ENCODE measurements at regions not wholly inside any gene's neighbourhood (a gene's known extent, or its start where the extent isn't known, plus 50 kb on each side); places are given as distances from the start of the nearest gene placed in this dataset.

GRCh38 chr21:39066829-39067780 lies 116.1 kb downstream of the PSMG1 start:
- no peak overlapping the region for H3K4me3 ChIP-seq (ENCODE audit: low read depth, low read length)
- no peak for TF ChIP-seq CTCF (IDR thresholded peaks at IDR 0.05; ENCODE audit: low read depth, low read length, missing control alignments)
- no peak for DNase-seq (ENCODE audit: low read depth)

- H3K4me3 ChIP-seq (ENCODE audit: low read depth, low read length): no peak overlapping the region
- no peak for DNase-seq (ENCODE audit: low read depth)
- TF ChIP-seq CTCF (IDR thresholded peaks at IDR 0.05; ENCODE audit: low read depth, low read length, missing control alignments): no peak
Observed at GRCh38 chr21:39065917-39066316, 117.3 kb downstream of the PSMG1 start.

DNA sequence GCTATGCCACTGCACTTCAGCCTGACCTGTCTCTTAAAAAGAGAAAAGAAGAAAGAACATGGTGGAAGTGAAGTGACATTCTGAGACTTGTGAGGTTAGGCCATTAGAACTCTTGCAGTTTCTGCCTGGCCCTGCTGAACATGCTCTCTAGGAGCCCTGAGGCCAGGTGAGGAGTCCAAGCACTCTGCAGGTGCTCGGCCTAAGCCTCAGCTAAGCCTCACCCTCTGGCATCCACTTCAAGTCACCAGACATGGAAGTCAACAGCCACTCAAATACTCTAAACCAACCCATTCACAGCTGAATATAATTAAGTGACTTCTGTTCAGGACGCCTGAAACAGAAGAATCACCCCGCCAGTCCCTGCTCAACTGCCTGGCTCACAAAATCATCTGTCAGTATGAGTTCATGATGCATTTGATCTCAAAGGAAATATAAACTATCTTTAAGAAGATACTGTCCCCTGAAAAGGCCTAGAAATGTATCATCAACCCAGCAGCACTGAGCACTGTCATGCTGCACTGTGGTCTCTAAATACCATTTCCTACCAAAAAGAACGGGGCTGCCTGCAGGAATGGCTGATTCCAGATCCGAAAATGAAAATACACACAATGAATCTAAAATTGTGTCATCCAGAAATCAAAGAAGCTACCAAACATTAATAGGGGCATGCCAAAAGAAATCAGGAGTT lies 118.8 kb downstream of the PSMG1 start:
- TF ChIP-seq CTCF (IDR thresholded peaks at IDR 0.05; ENCODE audit: low read depth, low read length, missing control alignments): no peak
- H3K4me3 ChIP-seq (ENCODE audit: low read depth, low read length): no peak overlapping the region
- DNase-seq (ENCODE audit: low read depth): no peak

DNA sequence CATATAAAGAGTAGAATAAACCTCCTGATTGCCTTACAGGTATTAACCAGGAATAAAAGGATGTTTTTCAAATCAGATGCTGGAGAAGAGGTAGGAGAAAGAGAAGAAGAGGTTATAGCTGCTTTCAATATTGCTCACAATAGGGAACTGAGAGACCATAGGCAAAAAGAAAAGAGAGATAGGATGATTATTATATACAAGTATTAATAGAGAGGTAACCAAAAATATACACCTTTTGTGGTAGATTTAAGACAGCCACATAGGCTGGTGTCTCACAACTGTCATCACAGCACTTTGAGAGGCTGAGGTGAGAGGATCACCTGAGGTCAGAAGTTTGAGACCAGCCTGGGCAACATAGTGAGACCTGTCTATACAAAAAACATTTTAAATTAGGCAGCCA lies 119.7 kb downstream of the PSMG1 start:
- DNase-seq (ENCODE audit: low read depth): no peak
- no peak overlapping the region for H3K4me3 ChIP-seq (ENCODE audit: low read depth, low read length)
- no peak for TF ChIP-seq CTCF (IDR thresholded peaks at IDR 0.05; ENCODE audit: low read depth, low read length, missing control alignments)

- no peak overlapping the region for H3K4me3 ChIP-seq (ENCODE audit: low read depth, low read length)
- no peak for TF ChIP-seq CTCF (IDR thresholded peaks at IDR 0.05; ENCODE audit: low read depth, low read length, missing control alignments)
- no peak for DNase-seq (ENCODE audit: low read depth)
Observed at GRCh38 chr21:39062196-39062595, 121.1 kb downstream of the PSMG1 start.

GRCh38 chr21:39061766-39062165 lies 121.5 kb downstream of the PSMG1 start:
- TF ChIP-seq CTCF (IDR thresholded peaks at IDR 0.05; ENCODE audit: low read depth, low read length, missing control alignments): no peak
- H3K4me3 ChIP-seq (ENCODE audit: low read depth, low read length): no peak overlapping the region
- DNase-seq (ENCODE audit: low read depth): no peak
